KMS-11 (cell line): ENCODE measurements at regions not wholly inside any gene's neighbourhood (a gene's known extent, or its start where the extent isn't known, plus 50 kb on each side); places are given as distances from the start of the nearest gene placed in this dataset.
"Not testable (repeated sequence)": the region's sequence is repeated elsewhere in the genome, so short reads cannot be mapped to it uniquely, and the experiment has no call there.

ENCODE experiments used
- H2AFZ ChIP-seq: fragments of 200-600 bp; sonication (generic); 2 replicates; pipeline ENCODE4 v1.6.1; 2016; ENCODE audit warnings: antibody characterized with exemption, mixed run types, low read depth
- H3K27ac ChIP-seq: fragments of 200-600 bp; sonication (generic); 2 replicates; pipeline ENCODE4 v1.6.1; 2016; ENCODE audit warnings: mild to moderate bottlenecking, mixed run types
- H3K27me3 ChIP-seq: fragments of 200-600 bp; sonication (generic); 2 replicates; pipeline ENCODE4 v1.6.1; 2017; ENCODE audit warnings: mild to moderate bottlenecking, low read depth, mixed run types, moderate library complexity; ENCODE audit not compliant: insufficient read depth
- H3K36me3 ChIP-seq: fragments of 200-600 bp; sonication (generic); 2 replicates; pipeline ENCODE4 v1.6.1; 2017; ENCODE audit warnings: mild to moderate bottlenecking, mixed run types; ENCODE audit not compliant: insufficient read depth
- H3K4me1 ChIP-seq: fragments of 200-600 bp; sonication (generic); 2 replicates; pipeline ENCODE4 v1.6.1; 2016; ENCODE audit warnings: mild to moderate bottlenecking, low read depth, mixed run types; ENCODE audit not compliant: poor library complexity, severe bottlenecking
- H3K4me2 ChIP-seq: fragments of 200-600 bp; sonication (generic); 2 replicates; pipeline ENCODE4 v1.7.0; 2016; ENCODE audit warnings: mild to moderate bottlenecking, mixed run types
- H3K4me3 ChIP-seq: fragments of 200-600 bp; sonication (generic); IDR thresholded peaks from 2 replicates; pipeline ENCODE4 v1.6.1; 2017; ENCODE audit warnings: low read depth, low read length, mixed read lengths; ENCODE audit not compliant: insufficient read depth
- H3K79me2 ChIP-seq: fragments of 200-600 bp; sonication (generic); 2 replicates; pipeline ENCODE4 v1.6.1; 2016; ENCODE audit warnings: low read depth, mixed run types; ENCODE audit not compliant: insufficient read depth
- H3K9ac ChIP-seq: fragments of 200-600 bp; sonication (generic); 2 replicates; pipeline ENCODE4 v1.6.1; 2016; ENCODE audit warnings: mild to moderate bottlenecking, mixed run types
- H4K20me1 ChIP-seq: fragments of 200-600 bp; sonication (generic); 2 replicates; pipeline ENCODE4 v1.6.1; 2016; ENCODE audit warnings: mild to moderate bottlenecking, mixed run types; ENCODE audit not compliant: insufficient read depth
- TF ChIP-seq, protein P1 (sequence below): fragments of 200-600 bp; sonication (generic); conservative IDR thresholded peaks from 2 replicates; pipeline ENCODE4 v1.6.1; 2017; ENCODE audit warnings: low read depth, mild to moderate bottlenecking, antibody characterized with exemption, low read length, moderate library complexity, mixed read lengths

DNA sequence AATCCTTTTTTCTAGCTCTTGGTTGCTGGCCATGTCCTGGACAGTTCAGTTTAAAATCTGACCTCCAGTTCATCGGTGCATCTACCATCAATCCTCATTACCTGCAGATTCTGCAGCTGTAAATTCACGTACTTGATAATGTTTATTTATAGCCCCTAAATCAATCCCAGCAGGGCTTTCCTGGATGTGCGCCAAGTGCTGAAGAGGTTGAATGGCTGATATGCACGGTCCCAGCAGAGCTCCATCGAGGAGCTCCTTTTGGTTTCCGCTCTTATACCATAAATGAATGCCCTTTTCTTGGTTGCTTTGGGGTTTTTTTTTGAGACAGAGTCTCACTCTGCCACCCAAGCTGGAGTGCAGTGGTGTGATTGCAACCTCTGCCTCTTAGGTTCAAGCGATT lies 91.2 kb upstream of the CCZ1B start:
- TF ChIP-seq, protein P1, sequence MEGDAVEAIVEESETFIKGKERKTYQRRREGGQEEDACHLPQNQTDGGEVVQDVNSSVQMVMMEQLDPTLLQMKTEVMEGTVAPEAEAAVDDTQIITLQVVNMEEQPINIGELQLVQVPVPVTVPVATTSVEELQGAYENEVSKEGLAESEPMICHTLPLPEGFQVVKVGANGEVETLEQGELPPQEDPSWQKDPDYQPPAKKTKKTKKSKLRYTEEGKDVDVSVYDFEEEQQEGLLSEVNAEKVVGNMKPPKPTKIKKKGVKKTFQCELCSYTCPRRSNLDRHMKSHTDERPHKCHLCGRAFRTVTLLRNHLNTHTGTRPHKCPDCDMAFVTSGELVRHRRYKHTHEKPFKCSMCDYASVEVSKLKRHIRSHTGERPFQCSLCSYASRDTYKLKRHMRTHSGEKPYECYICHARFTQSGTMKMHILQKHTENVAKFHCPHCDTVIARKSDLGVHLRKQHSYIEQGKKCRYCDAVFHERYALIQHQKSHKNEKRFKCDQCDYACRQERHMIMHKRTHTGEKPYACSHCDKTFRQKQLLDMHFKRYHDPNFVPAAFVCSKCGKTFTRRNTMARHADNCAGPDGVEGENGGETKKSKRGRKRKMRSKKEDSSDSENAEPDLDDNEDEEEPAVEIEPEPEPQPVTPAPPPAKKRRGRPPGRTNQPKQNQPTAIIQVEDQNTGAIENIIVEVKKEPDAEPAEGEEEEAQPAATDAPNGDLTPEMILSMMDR: no peak
- Histone ChIP-seq H3K36me3 (no peaks in the 10 kb centered on the region), H3K4me2 (no peak overlapping the region), H4K20me1 (no peaks in the 10 kb centered on the region), H3K27ac (no peak overlapping the region), H2AFZ (no peak overlapping the region), H3K4me1 (no peaks in the 10 kb centered on the region), H3K4me3 (no peak overlapping the region), H3K27me3 (no peaks in the 10 kb centered on the region), H3K79me2 (no peaks in the 10 kb centered on the region), H3K9ac (no peak overlapping the region)

DNA sequence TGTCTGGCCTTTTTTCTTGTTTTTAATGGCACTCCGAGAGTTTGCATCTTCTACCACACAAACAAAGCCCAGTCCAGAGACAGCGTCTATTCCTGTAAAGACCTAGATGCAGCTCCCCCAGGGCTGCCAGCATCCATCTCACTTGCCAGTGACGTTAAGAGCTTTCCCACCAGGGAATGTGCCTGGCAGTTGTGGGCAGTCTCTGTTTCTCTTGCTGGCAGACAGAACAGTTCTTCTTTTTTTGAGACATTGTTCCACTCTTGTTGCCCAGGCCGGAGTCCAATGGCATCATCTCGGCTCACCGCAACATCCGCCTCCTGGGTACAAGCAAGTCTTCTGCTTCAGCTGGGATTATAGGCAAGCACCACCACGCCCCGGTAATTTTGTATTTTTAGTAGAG lies 93.1 kb upstream of the CCZ1B start:
- H3K9ac ChIP-seq, H3K4me3 ChIP-seq, H3K27me3 ChIP-seq, H2AFZ ChIP-seq, H3K79me2 ChIP-seq, H4K20me1 ChIP-seq, H3K4me2 ChIP-seq, H3K4me1 ChIP-seq, H3K36me3 ChIP-seq, H3K27ac ChIP-seq: not testable (repeated sequence)

DNA sequence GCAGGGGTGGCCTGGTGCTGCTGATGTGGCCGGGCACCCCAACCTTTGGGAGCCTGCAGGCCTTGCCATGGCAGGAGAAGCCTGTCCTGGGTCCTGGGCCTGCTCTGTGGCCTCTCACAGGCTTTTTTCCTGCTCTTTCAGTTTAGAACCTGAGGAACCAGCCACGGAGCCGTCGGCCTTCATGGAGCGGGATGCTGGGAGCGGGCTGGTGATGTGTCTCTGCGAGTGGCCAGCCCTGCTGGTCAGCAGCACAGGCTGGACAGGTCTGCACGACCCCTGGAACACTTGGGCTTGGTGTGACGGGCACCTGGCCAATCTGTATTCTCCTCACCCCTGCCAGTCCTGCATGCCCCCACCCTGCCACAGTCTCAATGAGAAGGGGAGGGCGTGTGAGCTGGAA lies 98.4 kb upstream of the CCZ1B start:
- not testable (repeated sequence) for H3K36me3 ChIP-seq, H3K27ac ChIP-seq, H3K4me3 ChIP-seq, H3K4me1 ChIP-seq, H3K4me2 ChIP-seq, H3K27me3 ChIP-seq, H4K20me1 ChIP-seq, H2AFZ ChIP-seq, H3K79me2 ChIP-seq, H3K9ac ChIP-seq

DNA sequence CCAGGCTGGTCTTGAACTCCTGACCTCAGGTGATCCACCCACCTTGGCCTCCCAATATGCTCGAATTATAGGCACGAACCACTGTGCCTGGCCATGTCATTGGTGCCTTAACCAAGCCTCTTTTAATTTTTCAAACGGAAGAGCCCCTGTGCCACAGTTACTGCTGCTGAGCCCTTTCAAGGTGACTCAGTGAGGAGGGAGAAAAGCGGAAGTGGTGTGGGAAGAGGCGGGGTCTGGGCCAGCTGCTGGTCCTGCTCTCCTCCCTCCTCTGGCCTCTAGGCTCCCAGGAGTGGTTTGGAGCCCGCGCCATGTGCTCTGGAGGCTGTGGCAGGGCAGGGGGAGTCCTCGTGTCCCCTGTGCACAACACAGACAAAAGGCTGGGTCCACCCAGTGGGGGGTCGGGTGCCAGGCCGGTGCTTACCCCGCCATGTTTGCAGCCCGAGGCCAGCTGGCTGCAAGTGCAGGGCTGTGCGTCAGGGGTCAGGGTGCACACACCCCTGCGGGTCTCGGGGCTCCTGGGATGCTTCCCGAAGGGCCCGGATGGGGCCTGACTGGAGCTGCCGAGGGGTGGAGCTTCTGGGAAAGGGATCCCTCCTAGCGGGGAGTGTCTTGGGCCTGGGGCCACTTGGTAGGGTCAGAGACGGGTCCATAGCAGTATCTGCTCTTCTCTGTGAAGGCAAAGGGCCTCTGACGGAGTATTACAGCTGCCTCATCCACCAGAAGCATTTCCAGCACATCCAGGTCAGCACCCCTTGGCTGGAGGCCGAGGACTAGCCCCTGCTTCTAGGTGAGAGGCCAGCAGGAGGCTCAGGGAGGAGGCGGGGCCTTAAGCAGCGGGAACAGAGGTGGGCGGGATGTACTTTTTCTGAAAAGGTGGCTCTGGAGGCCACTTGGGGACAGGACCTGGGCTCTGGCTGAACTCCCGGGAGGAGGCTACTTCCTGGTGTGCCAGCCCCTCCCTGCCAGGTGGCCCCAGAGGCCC lies 100.4 kb upstream of the CCZ1B start:
- not testable (repeated sequence) for H3K4me2 ChIP-seq, H3K4me1 ChIP-seq, H3K27me3 ChIP-seq, H3K36me3 ChIP-seq, H3K79me2 ChIP-seq, H3K27ac ChIP-seq, H3K4me3 ChIP-seq, H4K20me1 ChIP-seq, H3K9ac ChIP-seq, H2AFZ ChIP-seq

DNA sequence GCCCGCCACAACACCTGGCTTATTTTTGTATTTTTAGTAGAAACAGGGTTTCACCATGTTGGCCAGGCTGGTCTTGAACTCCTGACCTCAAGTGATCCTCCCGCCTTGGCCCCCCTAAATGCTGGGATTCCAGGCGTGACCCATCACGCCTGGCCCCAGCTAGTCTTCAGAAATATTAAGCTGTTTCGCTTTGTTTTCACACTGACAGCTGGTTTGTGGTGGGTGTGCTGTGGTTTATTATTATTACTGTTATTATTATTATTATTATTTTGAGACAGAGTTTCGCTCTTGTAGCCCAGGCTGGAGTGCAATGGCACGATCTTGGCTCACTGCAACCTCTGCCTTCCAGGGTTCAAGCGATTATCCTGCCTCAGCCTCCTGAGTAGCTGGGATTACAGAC lies 101.6 kb upstream of the CCZ1B start:
- not testable (repeated sequence) for H3K9ac ChIP-seq, H3K27me3 ChIP-seq, H3K27ac ChIP-seq, H3K4me2 ChIP-seq, H2AFZ ChIP-seq, H3K4me3 ChIP-seq, H3K36me3 ChIP-seq, H3K4me1 ChIP-seq, H3K79me2 ChIP-seq, H4K20me1 ChIP-seq

DNA sequence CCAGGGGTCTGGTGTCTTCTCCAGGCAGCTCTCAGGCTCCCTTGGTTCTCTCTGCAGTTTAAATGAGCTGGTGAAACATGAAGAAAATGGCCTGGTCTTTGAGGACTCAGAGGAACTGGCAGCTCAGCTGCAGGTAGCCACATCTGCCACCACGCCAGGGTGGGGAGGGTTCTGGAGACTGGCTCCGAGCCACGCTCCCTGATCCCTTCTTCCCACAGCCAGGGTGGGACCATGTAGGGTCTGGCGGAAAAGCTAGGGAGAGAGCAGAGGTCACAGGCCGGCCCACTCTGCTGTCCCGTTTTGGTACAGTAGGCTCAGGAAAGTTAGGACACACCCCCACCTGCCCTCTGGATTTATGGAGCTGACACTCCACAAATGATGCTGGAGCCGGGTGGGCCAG lies 103.5 kb upstream of the CCZ1B start:
- not testable (repeated sequence) for H3K4me2 ChIP-seq, H3K27me3 ChIP-seq, H3K4me1 ChIP-seq, H3K36me3 ChIP-seq, H4K20me1 ChIP-seq, H3K4me3 ChIP-seq, H3K27ac ChIP-seq, H3K79me2 ChIP-seq, H2AFZ ChIP-seq, H3K9ac ChIP-seq

DNA sequence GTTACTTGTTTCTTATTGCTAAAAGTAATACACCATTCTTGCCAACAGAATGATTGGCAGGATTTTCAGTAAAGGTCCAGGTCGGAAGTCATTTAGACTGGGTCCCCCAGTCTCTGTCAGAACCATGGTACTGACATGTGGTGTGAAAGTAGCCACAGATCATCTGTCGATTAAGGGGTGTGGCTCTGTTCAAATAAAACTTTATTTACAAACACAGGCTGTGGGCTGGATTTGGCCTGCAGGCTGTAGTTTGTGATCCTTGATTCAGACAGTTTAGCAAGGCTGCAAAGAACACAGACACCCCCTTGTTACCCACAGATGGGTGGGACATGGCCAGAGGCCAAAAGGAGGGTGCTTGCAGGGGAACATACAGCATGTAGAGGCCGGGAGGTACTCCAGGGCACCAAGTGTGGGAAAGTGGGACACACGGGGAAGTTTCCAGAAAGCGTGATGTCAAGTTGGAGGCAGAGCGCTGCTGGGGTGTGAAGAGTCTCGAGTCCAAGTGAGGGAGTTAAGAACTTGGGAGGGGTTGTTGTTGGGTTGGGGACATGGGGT lies 104.1 kb upstream of the CCZ1B start:
- H3K36me3 ChIP-seq, H3K9ac ChIP-seq, H3K4me1 ChIP-seq, H3K4me3 ChIP-seq, H4K20me1 ChIP-seq, H3K79me2 ChIP-seq, H2AFZ ChIP-seq, H3K27me3 ChIP-seq, H3K27ac ChIP-seq, H3K4me2 ChIP-seq: not testable (repeated sequence)
